ENCODE measurements at regions not wholly inside any gene's neighbourhood (a gene's known extent, or its start where the extent isn't known, plus 50 kb on each side); places are given as distances from the start of the nearest gene placed in this dataset.

DNA sequence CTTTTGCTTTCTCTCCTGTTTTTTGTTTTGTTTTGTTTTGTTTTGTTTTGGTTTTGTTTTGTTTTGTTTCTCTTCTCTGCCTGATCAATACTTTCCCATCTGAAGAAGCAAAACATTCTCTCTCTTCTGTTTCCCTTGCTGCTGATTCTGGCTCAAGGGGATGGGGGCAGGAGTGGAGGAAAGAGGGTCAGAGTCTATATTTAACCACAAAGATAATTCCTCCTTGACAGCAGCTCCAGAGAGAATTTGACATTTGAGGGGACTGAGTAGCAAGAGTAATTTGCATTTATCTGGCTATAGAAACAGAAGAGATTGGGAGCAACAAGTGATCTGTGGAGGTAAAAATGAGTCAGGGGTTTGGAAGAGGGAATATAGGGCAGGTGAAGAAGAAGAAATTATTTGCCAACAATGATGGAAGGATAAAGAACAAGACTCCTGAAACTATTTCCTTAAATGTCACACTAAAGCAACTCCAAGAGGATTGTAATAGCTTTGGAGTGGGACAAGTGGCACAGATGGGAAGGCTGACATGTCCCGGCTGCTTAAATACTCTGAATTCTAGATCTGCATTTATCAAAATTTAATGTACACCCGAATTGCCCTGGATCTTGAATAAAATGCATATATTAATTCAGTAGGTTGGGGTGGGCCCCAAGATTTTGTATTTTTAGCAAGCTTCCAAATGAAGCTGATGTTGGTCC lies 349.3 kb upstream of the PLXNA2 start:
- Mint-ChIP-seq H3K9me3 (peaks cover 0 to 2% of the 10 kb centered on the region in 2 donors), H3K27me3 (ENCODE audit: low read depth) (peaks cover 9% of the 10 kb centered on the region), H3K4me3 (no peak overlapping the region), H3K27ac (no peak overlapping the region), H3K36me3 (ENCODE audit: insufficient read depth in 2 of 2) (no peaks in the 10 kb centered on the region), H3K4me1 (ENCODE audit: low read depth) (no peaks in the 10 kb centered on the region)
- no peak for ATAC-seq (replicated peaks in 1 of 2)
- no peak for DNase-seq

DNA sequence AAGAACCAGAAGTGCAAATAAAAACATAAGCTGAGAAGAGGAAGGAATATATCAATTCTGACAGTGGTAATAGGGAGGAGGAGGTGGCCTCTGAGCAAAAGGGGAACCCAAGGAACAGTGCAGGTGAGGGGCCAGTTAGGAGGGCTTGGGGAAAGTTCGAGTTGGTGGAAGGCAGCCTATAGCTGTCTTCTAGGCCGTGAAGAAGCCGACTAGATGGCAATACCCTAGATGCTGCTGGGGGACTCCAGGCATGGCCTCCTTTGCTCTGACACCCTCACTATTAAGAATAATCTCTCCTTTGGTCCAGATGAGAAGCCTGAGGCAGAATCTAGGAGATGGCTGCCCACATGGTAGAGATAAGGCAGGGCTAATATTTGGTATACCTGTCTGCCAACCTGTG lies 351.1 kb upstream of the PLXNA2 start:
- Mint-ChIP-seq H3K27ac (no peak overlapping the region), H3K9me3 (peaks cover 0 to 2% of the 10 kb centered on the region in 2 donors), H3K4me1 (ENCODE audit: low read depth) (no peaks in the 10 kb centered on the region), H3K27me3 (ENCODE audit: low read depth) (peaks cover 17% of the 10 kb centered on the region), H3K36me3 (ENCODE audit: insufficient read depth in 2 of 2) (no peaks in the 10 kb centered on the region), H3K4me3 (no peak overlapping the region)
- ATAC-seq (replicated peaks in 1 of 2) (no peak), DNase-seq (no peak)

DNA sequence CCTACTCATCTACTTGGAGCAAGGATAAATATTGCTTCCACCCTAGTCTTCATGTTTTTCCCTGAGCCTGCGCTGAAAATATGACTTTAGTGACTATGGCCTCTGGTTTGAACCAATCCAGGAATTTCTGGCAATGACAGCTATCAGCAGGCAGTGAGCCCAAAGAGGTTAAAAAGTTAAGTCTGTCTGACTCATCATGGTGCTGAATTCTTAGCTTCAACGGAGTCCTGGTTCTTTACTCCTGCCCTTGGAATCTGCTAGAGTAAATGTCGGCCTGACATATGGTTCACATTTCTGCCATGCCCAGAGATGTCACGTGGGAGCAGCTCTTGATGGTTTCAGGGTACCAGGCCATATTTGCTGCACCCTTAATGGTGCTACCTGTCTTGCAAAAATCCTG lies 351.6 kb upstream of the PLXNA2 start:
- ATAC-seq (replicated peaks in 1 of 2) (no peak), DNase-seq (no peak)
- no peak overlapping the region for H3K27ac Mint-ChIP-seq
- peaks cover 17% of the 10 kb centered on the region for H3K27me3 Mint-ChIP-seq (ENCODE audit: low read depth)
- H3K4me1 Mint-ChIP-seq (ENCODE audit: low read depth), result no peaks in the 10 kb centered on the region
- H3K4me3 Mint-ChIP-seq, result no peak overlapping the region
- H3K36me3 Mint-ChIP-seq (ENCODE audit: insufficient read depth in 2 of 2), result no peaks in the 10 kb centered on the region
- H3K9me3 Mint-ChIP-seq, result peaks cover 0 to 2% of the 10 kb centered on the region in 2 donors

DNA sequence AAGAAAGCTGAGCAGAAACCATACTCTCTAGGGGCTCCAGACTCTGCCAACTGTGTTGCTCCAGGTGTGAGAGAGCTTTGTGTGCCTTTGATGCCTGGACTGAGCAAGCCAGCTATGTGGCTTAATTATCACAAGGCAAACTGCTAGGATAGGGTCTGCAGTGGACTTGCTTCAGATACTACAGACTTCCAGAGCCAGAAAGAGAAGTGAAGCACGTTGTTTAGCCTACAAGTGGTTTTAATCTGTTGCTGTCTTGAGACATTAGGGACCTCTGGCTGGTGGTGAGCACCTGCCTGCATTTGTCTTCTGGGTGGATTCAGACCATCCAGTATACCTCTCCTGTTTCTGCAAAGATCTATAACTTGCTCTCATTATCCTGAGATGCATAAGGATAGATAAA lies 353.4 kb upstream of the PLXNA2 start:
- Mint-ChIP-seq H3K4me3 (no peak overlapping the region), H3K4me1 (ENCODE audit: low read depth) (no peaks in the 10 kb centered on the region), H3K36me3 (ENCODE audit: insufficient read depth in 2 of 2) (no peaks in the 10 kb centered on the region), H3K9me3 (no peaks in the 10 kb centered on the region), H3K27me3 (ENCODE audit: low read depth) (peaks cover 15% of the 10 kb centered on the region), H3K27ac (no peak overlapping the region)
- DNase-seq (no peak), ATAC-seq (replicated peaks in 1 of 2) (no peak)

DNA sequence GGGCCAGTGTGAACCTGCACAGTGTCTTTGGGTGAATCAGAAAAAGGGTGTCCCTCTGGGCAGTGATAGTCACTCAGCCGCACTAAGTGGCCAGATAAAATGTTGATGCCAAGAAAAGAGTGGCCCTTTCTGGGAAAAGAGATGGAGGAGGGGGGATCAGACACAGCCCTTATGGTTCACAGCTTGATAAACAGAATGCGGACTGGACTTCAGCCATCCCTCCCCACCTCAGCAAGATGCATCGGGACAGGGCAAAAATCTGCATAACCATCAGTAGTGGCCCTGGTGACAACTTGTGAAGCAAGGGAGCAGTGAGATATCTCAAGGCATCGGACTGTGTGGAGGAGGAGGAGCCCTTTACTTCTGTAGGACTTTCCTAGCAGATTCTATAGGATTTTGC lies 353.8 kb upstream of the PLXNA2 start:
- Mint-ChIP-seq H3K27ac (no peak overlapping the region), H3K9me3 (no peaks in the 10 kb centered on the region), H3K27me3 (ENCODE audit: low read depth) (peaks cover 13% of the 10 kb centered on the region), H3K36me3 (ENCODE audit: insufficient read depth in 2 of 2) (no peaks in the 10 kb centered on the region), H3K4me1 (ENCODE audit: low read depth) (no peaks in the 10 kb centered on the region), H3K4me3 (no peak overlapping the region)
- no peak for ATAC-seq (replicated peaks in 1 of 2)
- no peak for DNase-seq

DNA sequence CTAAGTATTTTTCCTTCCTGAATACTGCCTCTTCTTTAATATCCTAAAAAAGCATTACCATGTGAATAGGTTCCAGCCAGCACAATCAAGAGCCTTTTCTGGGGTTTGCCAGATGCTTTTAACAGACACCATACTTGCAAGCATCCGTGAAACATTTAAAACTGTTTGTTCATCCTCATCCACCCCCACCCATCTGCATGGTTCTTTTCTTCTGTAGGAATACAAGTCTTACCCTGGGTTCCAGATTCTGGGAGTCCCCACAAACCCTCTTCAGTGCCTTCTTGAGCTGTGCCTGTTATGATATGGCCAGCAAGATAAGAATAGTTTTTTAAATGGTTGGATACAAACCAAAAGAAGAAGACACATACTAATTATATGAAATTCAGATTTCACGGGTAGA lies 354.9 kb upstream of the PLXNA2 start:
- no peak for DNase-seq
- Mint-ChIP-seq H3K27ac (no peak overlapping the region), H3K36me3 (ENCODE audit: insufficient read depth in 2 of 2) (no peaks in the 10 kb centered on the region), H3K9me3 (no peaks in the 10 kb centered on the region), H3K4me3 (no peak overlapping the region), H3K27me3 (ENCODE audit: low read depth) (peaks cover 22% of the 10 kb centered on the region), H3K4me1 (ENCODE audit: low read depth) (peaks cover 6% of the 10 kb centered on the region)
- ATAC-seq (replicated peaks in 1 of 2), result no peak

DNA sequence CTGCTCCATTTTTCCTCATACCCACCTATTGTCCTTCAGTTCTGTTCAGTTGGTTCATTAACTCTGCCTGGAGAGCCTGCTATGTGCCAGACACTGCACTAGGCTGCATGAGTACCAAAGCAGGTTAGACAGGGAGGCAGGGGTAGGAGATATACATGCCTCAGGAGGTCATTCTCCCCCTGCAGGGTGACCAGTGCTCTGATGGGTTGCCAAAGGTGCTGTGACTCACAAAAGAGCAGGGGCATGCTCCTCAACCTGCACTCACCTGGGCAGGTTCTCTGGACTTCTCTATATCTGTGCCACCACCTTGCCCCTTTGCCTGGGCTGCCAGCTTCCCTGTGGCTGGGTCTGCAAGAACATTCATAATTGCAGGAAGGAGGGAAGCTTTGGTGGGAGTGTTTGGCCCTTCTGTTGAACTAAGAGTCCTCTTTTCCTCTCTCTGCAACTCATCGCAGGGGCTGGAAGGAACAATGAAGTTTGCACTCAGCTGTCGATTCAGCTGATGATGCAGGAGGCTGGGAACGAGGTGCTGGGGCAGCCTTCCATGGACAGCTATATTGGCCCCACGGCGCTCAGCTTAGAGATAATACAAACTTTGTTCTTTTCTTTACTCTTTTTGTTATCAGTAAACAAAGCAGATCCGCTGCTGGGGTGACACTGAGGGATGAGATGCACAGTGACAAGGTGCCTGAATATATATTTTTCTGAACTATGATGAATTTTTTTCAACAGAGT lies 356.4 kb upstream of the PLXNA2 start:
- ATAC-seq (replicated peaks in 1 of 2), result no peak
- Mint-ChIP-seq H3K9me3 (peaks cover 0 to 2% of the 10 kb centered on the region in 2 donors), H3K27ac (no peak overlapping the region)

DNA sequence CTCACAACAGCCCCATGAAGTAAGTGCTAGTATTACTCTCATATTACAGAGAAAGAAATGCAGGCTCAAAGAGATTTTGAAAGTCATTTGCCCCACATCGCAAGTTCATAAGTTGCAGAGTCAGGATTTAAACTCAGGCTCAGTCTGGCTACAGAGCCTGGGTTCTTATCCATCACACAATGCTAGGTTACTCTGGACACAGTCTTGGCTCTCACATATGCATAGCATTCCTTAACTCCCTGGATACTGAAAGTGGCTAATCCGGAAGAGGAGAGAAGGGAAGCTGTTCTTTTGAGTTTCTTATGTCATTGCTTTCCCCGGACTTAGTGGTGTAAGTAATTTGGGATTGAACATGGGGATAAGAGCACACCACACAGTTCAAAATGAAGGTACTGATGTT lies 357.4 kb upstream of the PLXNA2 start:
- H3K4me1 Mint-ChIP-seq (ENCODE audit: low read depth), result peaks cover 19% of the 10 kb centered on the region
- DNase-seq (no peak), ATAC-seq (replicated peaks in 1 of 2) (no peak)
- no peak overlapping the region for H3K27ac Mint-ChIP-seq
- H3K36me3 Mint-ChIP-seq (ENCODE audit: insufficient read depth in 2 of 2), result no peaks in the 10 kb centered on the region
- peaks cover 32% of the 10 kb centered on the region for H3K27me3 Mint-ChIP-seq (ENCODE audit: low read depth)
- peaks cover 0 to 2% of the 10 kb centered on the region in 2 donors for H3K9me3 Mint-ChIP-seq
- no peak overlapping the region for H3K4me3 Mint-ChIP-seq

More for the DNA sequence above, 356.4 kb upstream of the PLXNA2 start:
- Mint-ChIP-seq H3K27me3 (ENCODE audit: low read depth) (peaks cover 32% of the 10 kb centered on the region), H3K4me3 (no peak overlapping the region), H3K4me1 (ENCODE audit: low read depth) (peaks cover 19% of the 10 kb centered on the region), H3K36me3 (ENCODE audit: insufficient read depth in 2 of 2) (no peaks in the 10 kb centered on the region)
- DNase-seq, result no peak

DNA sequence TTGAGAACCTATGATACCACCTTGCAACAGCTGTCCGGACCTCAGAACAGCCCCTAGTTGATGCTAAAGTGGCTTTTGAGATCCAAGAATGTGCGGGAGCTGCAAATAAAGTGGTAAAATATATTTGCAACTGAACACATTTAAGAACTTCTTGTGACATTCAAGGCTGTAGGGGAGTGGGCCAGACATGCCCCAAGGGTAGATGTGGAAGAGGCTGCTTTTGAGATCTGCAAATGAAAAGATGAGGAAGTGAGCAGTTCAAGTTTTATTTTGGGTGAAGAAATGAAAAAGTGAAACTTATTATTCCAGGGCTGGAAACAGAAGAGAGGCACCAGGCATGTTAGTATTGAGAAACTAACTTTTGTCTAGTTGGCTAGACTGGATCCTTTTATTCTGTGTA lies 359.5 kb upstream of the PLXNA2 start:
- peaks cover 0 to 2% of the 10 kb centered on the region in 2 donors for H3K9me3 Mint-ChIP-seq
- ATAC-seq (replicated peaks in 1 of 2), result no peak
- H3K4me3 Mint-ChIP-seq, result no peak overlapping the region
- no peak overlapping the region for H3K27ac Mint-ChIP-seq
- no peaks in the 10 kb centered on the region for H3K36me3 Mint-ChIP-seq (ENCODE audit: insufficient read depth in 2 of 2)
- no peak for DNase-seq
- peaks cover 32% of the 10 kb centered on the region for H3K27me3 Mint-ChIP-seq (ENCODE audit: low read depth)
- peaks cover 19% of the 10 kb centered on the region for H3K4me1 Mint-ChIP-seq (ENCODE audit: low read depth)

DNA sequence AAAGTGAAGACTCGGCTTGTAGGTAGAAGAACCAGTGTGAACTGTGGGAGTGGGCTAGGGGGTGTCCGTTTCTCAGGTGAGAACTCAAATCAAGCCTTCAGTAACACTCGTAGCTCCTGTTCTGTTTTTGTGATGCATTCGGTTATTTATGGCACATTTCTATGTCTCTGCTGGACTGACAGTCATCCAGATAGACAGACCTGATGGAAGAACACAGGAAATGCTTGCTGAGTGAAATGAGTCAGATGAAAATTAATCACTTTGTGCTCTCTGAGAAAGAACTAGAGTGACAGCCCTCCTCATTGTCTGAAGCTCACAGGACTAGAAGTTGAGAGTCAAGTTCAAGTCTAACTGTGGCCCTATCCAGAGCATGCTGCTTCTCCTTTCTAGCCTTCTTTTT lies 360.1 kb upstream of the PLXNA2 start:
- peaks cover 0 to 2% of the 10 kb centered on the region in 2 donors for H3K9me3 Mint-ChIP-seq
- H3K36me3 Mint-ChIP-seq (ENCODE audit: insufficient read depth in 2 of 2), result no peaks in the 10 kb centered on the region
- ATAC-seq (replicated peaks in 1 of 2), result peak; percentile 93 to 94

DNA sequence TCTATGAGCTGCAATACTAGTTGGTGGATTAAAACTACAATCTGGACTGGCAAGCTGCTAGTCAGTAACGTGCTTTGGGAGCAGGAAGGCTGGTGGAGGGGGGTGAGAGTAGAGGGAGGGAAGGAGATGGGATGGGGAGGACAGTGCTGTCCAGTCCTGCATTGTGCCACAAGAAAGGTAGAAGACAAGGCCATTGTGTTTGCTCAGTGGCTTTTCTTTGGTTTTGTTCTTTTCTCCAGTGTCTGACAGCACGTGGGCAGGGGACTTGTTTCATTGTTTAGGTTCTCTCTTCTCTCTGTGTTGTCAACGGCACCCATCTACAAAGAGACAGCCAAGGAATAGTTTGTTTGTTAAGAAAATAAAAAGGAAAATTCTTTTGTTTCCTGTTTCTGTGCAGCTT lies 362.8 kb upstream of the PLXNA2 start:
- no peak for DNase-seq
- Mint-ChIP-seq H3K4me1 (ENCODE audit: low read depth) (peaks cover 19% of the 10 kb centered on the region), H3K4me3 (no peak overlapping the region), H3K27me3 (ENCODE audit: low read depth) (peaks cover 24% of the 10 kb centered on the region), H3K36me3 (ENCODE audit: insufficient read depth in 2 of 2) (no peaks in the 10 kb centered on the region), H3K9me3 (peaks cover 0 to 2% of the 10 kb centered on the region in 2 donors), H3K27ac (no peak overlapping the region)
- ATAC-seq (replicated peaks in 1 of 2), result no peak

More for the DNA sequence above, 360.1 kb upstream of the PLXNA2 start:
- Mint-ChIP-seq H3K27me3 (ENCODE audit: low read depth) (peaks cover 27% of the 10 kb centered on the region), H3K27ac (no peak overlapping the region), H3K4me3 (no peak overlapping the region), H3K4me1 (ENCODE audit: low read depth) (peaks cover 19% of the 10 kb centered on the region)
- DNase-seq, result peak; percentile 6 to 17

DNA sequence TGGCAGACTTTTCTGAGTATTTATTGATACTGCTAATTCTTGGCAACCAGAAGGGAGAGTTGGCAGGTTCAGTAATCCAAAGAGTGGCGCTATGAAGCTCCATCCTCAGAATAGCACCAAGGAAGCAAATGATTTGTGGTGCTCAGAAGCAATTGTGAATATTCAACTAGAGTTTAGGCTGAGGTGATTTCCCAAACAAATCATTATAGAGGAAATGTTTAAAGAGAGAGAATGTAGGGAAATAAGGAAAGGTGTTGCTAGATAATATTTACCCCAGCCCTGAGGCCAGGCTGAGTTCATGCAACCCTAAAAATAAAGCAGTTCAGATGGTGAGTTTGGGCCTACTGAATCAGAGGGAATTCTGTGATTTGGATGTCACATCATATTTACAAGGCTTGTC lies 363.4 kb upstream of the PLXNA2 start:
- ATAC-seq (replicated peaks in 1 of 2) (no peak), DNase-seq (no peak)
- no peak overlapping the region for H3K27ac Mint-ChIP-seq
- no peaks in the 10 kb centered on the region for H3K36me3 Mint-ChIP-seq (ENCODE audit: insufficient read depth in 2 of 2)
- peaks cover 24% of the 10 kb centered on the region for H3K27me3 Mint-ChIP-seq (ENCODE audit: low read depth)
- H3K9me3 Mint-ChIP-seq, result peaks cover 0 to 2% of the 10 kb centered on the region in 2 donors
- H3K4me3 Mint-ChIP-seq, result no peak overlapping the region
- H3K4me1 Mint-ChIP-seq (ENCODE audit: low read depth), result peaks cover 19% of the 10 kb centered on the region

DNA sequence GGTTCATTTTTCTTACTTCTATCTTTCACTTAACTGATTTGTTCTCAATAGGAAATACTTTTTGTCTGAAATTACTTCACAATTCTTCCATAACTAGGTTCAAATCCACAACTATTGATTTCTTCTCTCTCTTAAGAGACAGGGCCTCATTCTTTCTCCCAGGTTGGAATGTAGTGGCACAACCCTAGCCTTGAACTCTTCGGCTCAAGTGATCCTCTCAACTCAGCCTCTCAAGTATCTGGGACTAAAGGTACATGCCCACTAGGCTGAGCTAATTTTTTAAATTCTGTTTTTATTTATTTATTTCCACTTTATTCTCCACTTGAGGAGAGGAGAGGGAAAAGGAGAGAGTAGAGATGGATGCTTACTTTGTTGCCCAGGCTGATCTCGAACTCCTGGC lies 370.4 kb upstream of the PLXNA2 start:
- no peaks in the 10 kb centered on the region for H3K36me3 Mint-ChIP-seq (ENCODE audit: insufficient read depth in 2 of 2)
- H3K4me3 Mint-ChIP-seq, result no peak overlapping the region
- no peak overlapping the region for H3K27ac Mint-ChIP-seq
- DNase-seq (no peak), ATAC-seq (replicated peaks in 1 of 2) (no peak)
- H3K9me3 Mint-ChIP-seq, result peaks cover 0 to 11% of the 10 kb centered on the region in 2 donors
- H3K4me1 Mint-ChIP-seq (ENCODE audit: low read depth), result no peaks in the 10 kb centered on the region
- H3K27me3 Mint-ChIP-seq (ENCODE audit: low read depth), result no peaks in the 10 kb centered on the region

All from activated T-cell treated with anti-CD3 and anti-CD28 coated beads, Interleukin-2, amount 50 U/mL, for 72 hours (primary cell).